RWPE2 (cell line): ENCODE measurements at regions not wholly inside any gene's neighbourhood (a gene's known extent, or its start where the extent isn't known, plus 50 kb on each side); places are given as distances from the start of the nearest gene placed in this dataset.
"Not testable (repeated sequence)": the region's sequence is repeated elsewhere in the genome, so short reads cannot be mapped to it uniquely, and the experiment has no call there.

ENCODE experiments used
- ATAC-seq: fragments of 200-7000 bp; cut with Tn5 transposase; 3 replicates; pipeline ENCODE4 v1.9.1; 2021; ENCODE audit warnings: low read depth
- DNase-seq: peaks from one replicate; pipeline ENCODE4 v3.0.0-alpha.2; 2020; ENCODE audit warnings: low spot score
- H3K27ac ChIP-seq: fragments of 450-650 bp; 2 replicates; pipeline ENCODE4 v1.5.1; 2017; ENCODE audit warnings: mild to moderate bottlenecking; ENCODE audit not compliant: poor library complexity, severe bottlenecking
- H3K27me3 ChIP-seq: fragments of 250-450 bp; sonication (Bioruptor Pico); 2 replicates; pipeline ENCODE4 v1.5.1; 2021; ENCODE audit warnings: mild to moderate bottlenecking, moderate library complexity; ENCODE audit not compliant: insufficient read depth, poor library complexity, severe bottlenecking
- H3K36me3 ChIP-seq: fragments of 250-450 bp; sonication (Bioruptor Pico); 2 replicates; pipeline ENCODE4 v1.5.1; 2020; ENCODE audit warnings: low read depth, mild to moderate bottlenecking, moderate library complexity
- H3K4me1 ChIP-seq: fragments of 250-450 bp; sonication (Bioruptor Pico); 2 replicates; pipeline ENCODE4 v1.5.1; 2021; ENCODE audit warnings: mild to moderate bottlenecking, moderate library complexity; ENCODE audit not compliant: insufficient read depth, poor library complexity, severe bottlenecking
- H3K4me3 ChIP-seq: fragments of 250-450 bp; sonication (Bioruptor Pico); 2 replicates; pipeline ENCODE4 v1.5.1; 2021; ENCODE audit warnings: mild to moderate bottlenecking, moderate library complexity; ENCODE audit not compliant: severe bottlenecking
- H3K9me3 ChIP-seq: fragments of 250-450 bp; sonication (Bioruptor Pico); 2 replicates; pipeline ENCODE4 v1.5.1; 2021; ENCODE audit warnings: mild to moderate bottlenecking, moderate library complexity; ENCODE audit not compliant: severe bottlenecking
- TF ChIP-seq, protein P1 (sequence below): fragments of 450-650 bp; IDR thresholded peaks from one replicate; pipeline ENCODE4 v1.5.1; 2017; ENCODE audit warnings: mild to moderate bottlenecking, moderate library complexity; ENCODE audit not compliant: poor library complexity, severe bottlenecking

DNA sequence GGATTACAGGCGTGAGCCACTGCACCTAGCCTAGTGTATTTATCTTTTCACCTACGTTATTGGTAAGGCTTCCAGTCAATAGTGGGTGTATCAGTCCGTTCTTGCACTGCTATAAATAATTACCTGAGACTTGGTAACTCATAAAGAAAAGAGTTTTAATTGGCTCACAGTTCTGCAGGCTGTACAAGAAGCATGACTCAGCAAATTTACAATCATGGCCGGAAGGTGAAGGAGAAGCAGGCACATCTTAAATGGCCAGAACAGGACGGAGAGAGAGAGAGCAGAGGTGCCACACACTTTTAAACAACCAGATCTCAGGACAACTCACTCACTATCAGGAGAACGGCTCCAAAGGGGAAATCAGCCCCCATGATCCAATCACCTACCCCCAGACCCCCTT is 873.3 kb upstream of the AUTS2 start:
- Histone ChIP-seq H3K4me3 (no peak overlapping the region), H3K27ac (no peak overlapping the region), H3K27me3 (no peaks in the 10 kb centered on the region), H3K9me3 (no peaks in the 10 kb centered on the region), H3K4me1 (no peaks in the 10 kb centered on the region), H3K36me3 (no peaks in the 10 kb centered on the region)
- DNase-seq (no peak), ATAC-seq (no peak)
- TF ChIP-seq, protein P1, sequence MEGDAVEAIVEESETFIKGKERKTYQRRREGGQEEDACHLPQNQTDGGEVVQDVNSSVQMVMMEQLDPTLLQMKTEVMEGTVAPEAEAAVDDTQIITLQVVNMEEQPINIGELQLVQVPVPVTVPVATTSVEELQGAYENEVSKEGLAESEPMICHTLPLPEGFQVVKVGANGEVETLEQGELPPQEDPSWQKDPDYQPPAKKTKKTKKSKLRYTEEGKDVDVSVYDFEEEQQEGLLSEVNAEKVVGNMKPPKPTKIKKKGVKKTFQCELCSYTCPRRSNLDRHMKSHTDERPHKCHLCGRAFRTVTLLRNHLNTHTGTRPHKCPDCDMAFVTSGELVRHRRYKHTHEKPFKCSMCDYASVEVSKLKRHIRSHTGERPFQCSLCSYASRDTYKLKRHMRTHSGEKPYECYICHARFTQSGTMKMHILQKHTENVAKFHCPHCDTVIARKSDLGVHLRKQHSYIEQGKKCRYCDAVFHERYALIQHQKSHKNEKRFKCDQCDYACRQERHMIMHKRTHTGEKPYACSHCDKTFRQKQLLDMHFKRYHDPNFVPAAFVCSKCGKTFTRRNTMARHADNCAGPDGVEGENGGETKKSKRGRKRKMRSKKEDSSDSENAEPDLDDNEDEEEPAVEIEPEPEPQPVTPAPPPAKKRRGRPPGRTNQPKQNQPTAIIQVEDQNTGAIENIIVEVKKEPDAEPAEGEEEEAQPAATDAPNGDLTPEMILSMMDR, result no peak

- TF ChIP-seq, protein P1, result no peak
- H3K27me3 ChIP-seq, result no peaks in the 10 kb centered on the region
- no peak overlapping the region for H3K4me3 ChIP-seq
- no peak for DNase-seq
- no peak for ATAC-seq
- no peaks in the 10 kb centered on the region for H3K4me1 ChIP-seq
- no peaks in the 10 kb centered on the region for H3K9me3 ChIP-seq
- H3K27ac ChIP-seq, result no peak overlapping the region
- H3K36me3 ChIP-seq, result no peaks in the 10 kb centered on the region
These were observed 872.2 kb upstream of the AUTS2 start for GRCh38 chr7:68725843-68726785.

DNA sequence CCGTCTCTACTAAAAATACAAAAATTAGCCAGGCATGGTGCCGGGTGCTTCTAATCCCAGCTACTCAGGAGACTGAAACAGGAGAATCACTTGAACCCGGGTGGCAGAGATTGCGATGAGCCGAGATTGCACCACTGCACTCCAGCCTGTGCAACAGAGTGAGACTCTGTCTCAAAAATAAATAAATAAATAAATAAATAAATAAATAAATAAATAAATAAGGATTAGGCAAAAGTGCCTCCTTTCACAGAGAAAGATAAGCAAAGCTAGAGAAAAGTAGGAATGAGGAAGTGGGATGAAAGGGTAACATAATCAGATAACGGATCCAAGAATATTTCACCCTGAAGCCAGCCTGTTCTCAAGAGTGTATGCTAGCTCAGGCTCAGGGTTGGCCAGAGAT is 869.6 kb upstream of the AUTS2 start:
- H3K36me3 ChIP-seq, H3K4me1 ChIP-seq, ATAC-seq, H3K27me3 ChIP-seq, DNase-seq, H3K9me3 ChIP-seq, H3K27ac ChIP-seq, H3K4me3 ChIP-seq: not testable (repeated sequence)

DNA sequence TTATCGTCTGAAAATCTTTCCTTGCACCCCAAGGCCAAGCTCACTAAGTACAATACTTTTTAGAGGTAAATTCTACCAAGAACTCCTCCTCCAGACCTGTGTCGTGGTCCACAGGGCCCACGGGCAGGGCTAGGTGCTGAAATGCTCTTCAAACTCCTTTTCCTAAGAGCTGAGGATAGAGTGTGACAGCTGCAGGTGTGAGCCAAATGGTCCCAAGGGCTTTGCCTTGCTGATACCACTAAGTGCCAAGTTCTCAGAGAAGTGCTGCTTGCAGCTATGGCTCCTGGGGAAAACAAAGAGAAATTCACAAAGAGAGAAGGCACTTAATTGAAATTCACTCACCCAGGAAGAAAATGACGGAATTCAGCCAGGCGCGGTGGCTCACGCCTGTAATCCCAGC is 868.9 kb upstream of the AUTS2 start:
- Histone ChIP-seq H3K27ac (no peak overlapping the region), H3K27me3 (no peaks in the 10 kb centered on the region), H3K9me3 (no peaks in the 10 kb centered on the region), H3K4me1 (no peaks in the 10 kb centered on the region), H3K4me3 (no peak overlapping the region), H3K36me3 (no peaks in the 10 kb centered on the region)
- TF ChIP-seq, protein P1, result no peak
- DNase-seq (no peak), ATAC-seq (no peak)

DNA sequence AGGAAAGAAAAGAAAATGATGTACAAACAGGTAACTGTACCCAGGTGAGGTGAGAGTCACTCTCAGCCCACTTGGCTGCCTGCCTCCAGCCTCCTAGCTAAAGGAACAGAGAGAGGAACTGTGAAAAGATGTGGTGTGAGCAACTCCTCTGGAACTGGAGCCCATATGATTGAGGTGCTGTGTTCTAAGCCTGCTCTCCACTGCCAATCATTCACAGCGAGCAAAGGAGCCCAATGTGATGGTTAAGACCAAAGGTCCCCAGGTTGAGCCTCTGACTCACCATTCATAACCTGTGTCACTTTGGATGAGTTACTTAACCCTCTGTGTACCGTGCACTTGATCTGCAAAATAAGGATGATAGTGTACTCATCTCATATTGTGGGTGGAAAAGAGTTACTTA is 868.1 kb upstream of the AUTS2 start:
- H3K27me3 ChIP-seq, result no peaks in the 10 kb centered on the region
- H3K9me3 ChIP-seq, result no peaks in the 10 kb centered on the region
- no peaks in the 10 kb centered on the region for H3K4me1 ChIP-seq
- H3K27ac ChIP-seq, result no peak overlapping the region
- H3K4me3 ChIP-seq, result no peak overlapping the region
- H3K36me3 ChIP-seq, result no peaks in the 10 kb centered on the region
- TF ChIP-seq, protein P1, result no peak
- DNase-seq, result no peak
- ATAC-seq, result no peak
